HG03432 (cell line): ENCODE measurements at regions not wholly inside any gene's neighbourhood (a gene's known extent, or its start where the extent isn't known, plus 50 kb on each side); places are given as distances from the start of the nearest gene placed in this dataset.

ENCODE experiments used
- ATAC-seq: cut with Tn5 transposase; IDR thresholded peaks from one replicate; pipeline ENCODE4 v1.9.1; 2021; ENCODE audit warnings: mild to moderate bottlenecking, moderate library complexity; ENCODE audit not compliant: unreplicated experiment

DNA sequence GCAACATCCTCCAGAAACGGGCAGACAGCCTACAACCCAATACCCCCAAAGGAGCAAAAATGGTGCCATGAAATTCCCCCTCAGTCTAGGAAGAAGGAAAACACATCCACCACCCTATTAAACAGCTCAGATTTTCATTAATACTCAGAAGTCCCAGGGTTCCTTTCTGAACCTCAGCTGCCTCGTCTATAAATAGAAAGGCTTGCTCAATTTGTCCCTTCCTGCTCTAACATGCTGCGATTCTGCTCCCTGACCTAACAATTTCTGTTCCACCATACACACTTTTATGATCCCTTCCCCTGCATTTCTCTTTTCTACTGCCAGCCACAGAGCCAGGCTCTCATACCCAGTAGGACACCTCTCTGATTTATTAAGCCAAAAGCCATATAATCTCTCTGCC, 68.1 kb downstream of the MTERF1 start:
- ATAC-seq, result no peak

DNA sequence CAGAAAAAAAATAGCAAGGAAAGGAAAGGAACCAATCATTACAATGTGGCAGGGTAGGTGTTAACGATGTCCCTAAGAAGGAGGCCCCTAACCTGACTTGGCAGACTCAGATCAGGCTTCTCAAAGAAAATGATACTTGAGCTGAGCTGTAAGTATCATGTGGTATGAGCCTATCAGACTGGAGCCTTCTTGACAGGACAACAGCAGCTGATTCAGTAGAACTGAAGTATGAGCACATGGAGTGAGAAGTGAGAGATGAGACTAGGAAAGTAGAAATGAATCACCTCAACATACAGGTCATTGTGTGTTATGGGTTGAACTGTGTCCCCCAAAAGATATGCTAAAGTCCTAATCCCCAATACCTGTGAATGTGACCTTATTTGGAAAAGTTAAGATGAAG, 66.3 kb downstream of the MTERF1 start:
- peak; percentile 68 for ATAC-seq
